SHP77 (cell line): ENCODE measurements at regions not wholly inside any gene's neighbourhood (a gene's known extent, or its start where the extent isn't known, plus 50 kb on each side); places are given as distances from the start of the nearest gene placed in this dataset.
A peak's percentile ranks its signal among the peaks of the same experiment; 100 is the strongest.

Source experiments
- DNase-seq, 2 experiments: peaks; one replicate each; lab custom pipeline; 2025; lab: John Stamatoyannopoulos, UW

DNA sequence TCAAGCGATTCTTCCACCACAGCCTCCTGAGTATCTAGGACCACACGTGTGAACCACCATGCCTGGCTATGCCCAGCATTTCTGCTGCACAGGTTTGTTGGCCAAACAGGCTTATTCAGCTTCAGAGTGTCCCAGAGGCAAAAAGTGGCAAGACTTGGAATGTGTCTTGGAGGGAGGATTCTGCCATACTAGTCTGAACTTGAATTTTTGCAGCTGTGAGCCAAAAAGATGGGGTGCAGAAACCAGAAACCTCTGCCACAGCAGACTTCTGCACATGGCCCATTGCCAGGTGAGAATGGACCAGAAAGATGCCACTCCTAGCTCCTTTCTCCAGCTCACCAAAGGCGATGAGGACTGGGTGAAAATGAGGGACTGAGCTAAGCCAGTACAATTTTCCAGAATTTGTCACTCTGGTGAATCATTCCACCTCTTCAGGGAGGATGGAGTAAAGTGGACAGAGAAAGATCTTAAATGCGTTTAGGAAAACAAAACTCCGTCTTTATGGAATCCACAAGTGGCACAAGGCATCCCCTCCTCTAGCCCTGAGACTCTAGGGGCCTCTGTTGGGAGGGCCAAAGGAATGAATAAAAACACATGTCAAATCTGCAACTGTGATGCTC, 369.1 kb upstream of the CLNK start:
- no peak for DNase-seq

DNA sequence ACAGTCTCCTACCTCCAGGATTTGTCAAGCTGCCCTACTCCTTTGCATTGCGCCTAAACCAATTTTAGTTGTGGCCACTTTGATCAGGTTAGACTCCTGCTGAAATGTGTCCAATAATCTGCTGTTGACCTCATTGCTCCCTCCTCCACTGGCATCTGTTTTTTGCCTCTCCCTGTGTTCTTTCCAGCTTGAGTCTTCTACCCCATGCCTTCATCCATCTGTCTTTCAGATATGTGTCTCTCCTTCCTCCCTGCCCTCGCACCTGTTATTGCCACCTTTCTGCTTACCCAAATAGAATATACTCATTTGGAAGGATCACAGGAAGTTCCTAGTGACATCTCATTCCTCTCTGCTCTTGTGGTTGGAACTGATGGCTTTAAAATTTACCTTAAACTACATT, 366.6 kb upstream of the CLNK start:
- DNase-seq = no peak

GRCh38 chr4:11050766-11051165, 366.2 kb upstream of the CLNK start:
- no peak for DNase-seq

GRCh38 chr4:11049001-11049400, 364.4 kb upstream of the CLNK start:
- DNase-seq = no peak

- no peak for DNase-seq
Measured at GRCh38 chr4:11042760-11043159, 358.2 kb upstream of the CLNK start.

GRCh38 chr4:11039634-11040131, 355.1 kb upstream of the CLNK start:
- DNase-seq = no peak

- DNase-seq = no peak
Measured at GRCh38 chr4:11038926-11039325, 354.4 kb upstream of the CLNK start.

GRCh38 chr4:11037637-11038036, 353.1 kb upstream of the CLNK start:
- no peak for DNase-seq

- DNase-seq = no peak
Measured at GRCh38 chr4:11028334-11028733, 343.8 kb upstream of the CLNK start.

GRCh38 chr4:11021333-11021732, 336.8 kb upstream of the CLNK start:
- no peak for DNase-seq

DNA sequence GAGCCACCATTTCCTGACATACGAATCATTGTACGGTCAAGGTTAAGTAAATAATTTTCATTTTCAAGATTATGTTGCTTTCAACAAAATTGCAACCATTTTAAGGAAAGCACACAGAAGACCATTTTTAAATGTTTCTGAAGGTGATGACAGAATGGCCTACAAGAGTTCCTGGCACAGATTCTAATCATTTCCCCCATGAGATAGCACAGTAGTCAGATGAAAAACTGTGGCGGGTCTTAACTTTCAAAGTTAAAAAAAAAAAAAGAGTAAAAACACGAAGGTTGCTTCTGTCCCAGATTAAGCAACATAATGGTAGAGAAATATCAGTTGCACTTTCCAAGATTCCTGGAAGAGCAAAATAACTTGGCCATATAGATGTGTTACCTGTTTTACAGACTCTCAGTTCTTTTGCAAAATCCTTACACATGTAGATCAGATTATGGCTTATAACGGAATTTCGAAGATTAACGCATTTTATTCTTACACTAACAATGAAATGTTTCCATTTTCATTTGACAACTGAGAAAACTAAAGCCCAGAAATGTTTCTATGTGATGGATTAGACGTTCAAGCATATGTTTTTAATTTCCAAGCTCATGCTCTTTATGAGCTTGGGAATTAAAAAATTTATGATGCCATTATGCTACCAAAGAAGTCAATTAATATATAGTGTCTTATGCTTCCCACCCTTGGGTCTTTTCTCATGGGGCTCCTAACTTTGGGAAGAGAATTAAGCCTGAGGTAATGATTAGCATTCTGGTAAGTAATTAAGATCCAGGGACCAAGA, 335.1 kb upstream of the CLNK start:
- DNase-seq = no peak

GRCh38 chr4:11014199-11014598, 329.6 kb upstream of the CLNK start:
- DNase-seq = no peak

GRCh38 chr4:11013094-11013664, 328.6 kb upstream of the CLNK start:
- DNase-seq = no peak

- DNase-seq = peak; percentile 15 to 29
Measured at GRCh38 chr4:11011249-11011648, 326.7 kb upstream of the CLNK start.

DNA sequence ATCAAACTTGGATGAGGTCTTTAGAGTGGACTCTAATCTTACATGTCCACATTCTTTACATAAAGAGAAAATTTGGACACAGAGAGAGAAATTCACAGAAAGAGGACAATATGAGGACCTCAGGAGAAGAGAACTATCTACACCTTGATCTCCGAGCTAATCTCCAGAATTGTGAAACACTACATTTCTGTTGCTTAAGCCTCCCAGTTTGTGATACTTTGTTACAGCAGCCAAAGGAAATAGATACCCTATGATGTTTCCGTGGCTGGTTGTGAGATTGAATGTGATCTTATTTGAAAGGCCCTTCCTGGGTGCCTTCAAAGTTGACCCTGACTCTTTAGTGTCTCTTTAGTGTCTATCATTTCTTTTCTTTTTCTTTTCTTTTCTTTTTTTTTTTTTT, 326.1 kb upstream of the CLNK start:
- DNase-seq = no peak

DNA sequence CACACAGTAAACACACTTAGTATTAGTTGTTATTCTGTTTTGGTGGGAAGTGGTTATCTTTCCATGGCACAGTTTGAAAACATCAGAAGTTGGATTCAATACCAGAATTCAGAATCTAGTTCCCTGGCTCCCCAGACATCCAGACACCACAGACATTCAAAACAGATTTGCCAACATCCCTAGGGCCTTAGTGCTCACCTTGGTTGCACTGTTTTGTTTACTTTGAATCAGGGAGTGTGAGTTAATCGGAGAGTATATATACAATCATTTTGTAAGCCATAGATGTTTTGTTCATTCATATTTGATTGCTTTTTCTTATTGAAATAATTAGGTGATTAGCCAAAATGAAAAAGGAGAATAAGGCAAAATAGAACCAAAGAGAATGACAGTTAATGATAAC, 324.7 kb upstream of the CLNK start:
- DNase-seq = no peak

GRCh38 chr4:11005300-11005699, 320.7 kb upstream of the CLNK start:
- no peak for DNase-seq

GRCh38 chr4:11004818-11005217, 320.2 kb upstream of the CLNK start:
- no peak for DNase-seq

DNA sequence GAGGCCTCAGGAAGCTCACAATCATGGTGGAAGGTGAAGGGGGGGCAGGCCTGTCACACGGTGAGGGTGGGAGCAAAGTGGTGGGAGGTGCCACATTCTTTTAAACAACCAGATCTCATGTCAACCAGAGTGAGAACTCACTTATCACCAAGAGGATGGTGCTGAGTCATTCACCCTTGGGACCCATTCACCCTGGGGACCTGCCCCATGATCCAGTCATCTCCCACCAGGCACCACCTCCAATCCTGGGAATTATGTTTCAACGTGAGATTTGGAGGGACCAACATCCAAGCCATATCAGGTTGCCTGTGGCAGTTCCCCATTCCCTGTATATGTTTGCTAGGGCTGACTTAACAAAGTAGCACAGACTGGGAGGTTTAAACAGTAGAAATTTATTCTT, 318.4 kb upstream of the CLNK start:
- no peak for DNase-seq

GRCh38 chr4:10998846-10999245, 314.3 kb upstream of the CLNK start:
- no peak for DNase-seq

DNA sequence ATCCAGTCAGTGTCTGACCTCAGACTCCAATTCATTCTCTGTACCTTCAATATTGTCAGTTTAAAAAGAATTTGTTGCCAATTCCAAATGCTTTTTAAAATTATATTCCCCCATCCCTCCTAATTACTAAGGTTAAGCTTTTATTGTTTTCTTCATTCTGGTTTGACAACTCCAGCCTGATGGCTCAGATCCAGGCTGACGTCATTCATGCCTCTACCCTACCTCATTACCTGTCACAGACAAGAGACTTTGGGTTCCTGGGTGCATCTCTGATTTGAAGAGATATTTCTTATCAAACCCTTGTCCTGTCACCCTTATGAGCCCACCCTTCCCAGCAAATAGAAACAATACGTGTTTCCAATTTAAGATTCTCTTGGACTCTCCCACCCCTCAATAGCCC, 300.2 kb upstream of the CLNK start:
- DNase-seq = no peak

DNA sequence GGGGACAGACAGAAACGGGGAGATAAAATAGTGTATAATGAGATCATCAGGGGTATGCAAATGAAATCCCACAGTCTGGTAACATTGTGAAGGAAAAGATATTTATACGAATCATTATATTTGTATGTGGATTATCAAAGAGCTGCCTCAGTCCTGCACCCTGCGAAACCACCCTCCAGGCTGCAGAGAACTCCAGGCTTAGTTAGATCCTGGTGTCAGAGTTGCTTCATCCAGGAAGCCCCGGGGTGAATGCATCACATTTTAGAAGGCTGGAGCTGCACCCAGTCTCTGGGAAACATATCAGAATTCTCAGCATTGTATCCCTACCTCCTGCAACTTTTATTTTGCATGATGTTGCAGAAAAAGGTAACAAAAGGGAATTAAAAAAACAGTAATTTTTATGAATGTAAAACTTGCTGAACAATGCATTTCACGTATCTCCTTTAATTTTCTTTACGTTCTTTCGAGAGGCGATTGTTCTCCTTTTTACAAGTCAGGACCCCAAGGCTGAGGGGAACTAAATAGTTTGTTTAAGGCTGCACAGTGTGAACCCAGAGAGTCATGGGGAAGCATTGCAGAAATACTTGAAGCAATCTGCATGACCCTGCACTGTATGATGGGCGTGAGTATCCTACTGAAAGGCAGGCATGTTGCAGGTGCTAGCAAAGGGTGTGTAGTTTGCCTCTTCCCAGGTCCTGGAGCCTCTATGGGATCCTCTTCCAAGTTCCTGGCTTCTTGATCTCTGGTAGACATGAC, 299.5 kb upstream of the CLNK start:
- DNase-seq = no peak

DNA sequence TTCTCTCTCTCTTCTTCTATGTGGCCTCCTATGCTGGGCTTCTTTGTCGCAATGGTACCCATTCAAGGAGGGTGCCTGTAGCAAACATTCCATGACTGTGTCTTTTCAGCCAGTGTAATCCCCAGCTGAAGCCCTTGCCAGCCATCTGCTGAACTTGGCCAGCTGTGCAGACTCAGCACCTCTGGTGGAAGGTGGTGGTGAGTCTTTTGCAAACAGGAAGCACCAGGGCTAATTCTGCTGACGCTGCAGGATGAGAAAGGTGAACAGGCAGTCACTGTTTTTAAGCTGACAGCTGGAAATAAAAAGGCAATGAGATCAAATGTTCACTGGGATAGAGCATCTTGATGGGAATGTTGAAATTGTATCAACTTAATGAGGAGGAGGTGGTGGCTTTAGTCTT, 298.7 kb upstream of the CLNK start:
- DNase-seq = no peak
